Heart left ventricle (tissue), 13 donors: ENCODE measurements at regions not wholly inside any gene's neighbourhood (a gene's known extent, or its start where the extent isn't known, plus 50 kb on each side); places are given as distances from the start of the nearest gene placed in this dataset.

Experiments
- CTCF ChIP-seq, 12 donors: fragments of 200-600 bp; sonication (generic) in 4 of 12; IDR thresholded peaks; one replicate each; pipeline versions ENCODE4 v1.5.0 to v1.8.0; 2018 to 2022; ENCODE audit warnings: antibody characterized with exemption in 12 of 12, mild to moderate bottlenecking in 5 of 12
- POLR2A ChIP-seq, 2 donors: fragments of 450-650 bp; IDR thresholded peaks; one replicate each; pipeline ENCODE4 v1.6.1; 2017; ENCODE audit warnings: antibody characterized with exemption in 2 of 2, mild to moderate bottlenecking in 2 of 2, moderate library complexity in 2 of 2
- donor health status: ischemic (EF 13 %, LVEDD 7.1; RV severe dilation, severe dysfunction).
- donor health status: DM: no; HTN: yes; CAD: no.
- donor health status: DM: no; HTN: no; CAD: no.
- donor health status: ischemic (EF 25% LVEDD 6.9; RV normal size, moderate dysfunction).
- donor health status: ischemic (EF 25% LVEDD 5.7; RV mildly dilated, moderate dysfunction).
- donor health status: ischemic (EF 35%, LVEDD 5.7; RV mildly dilated, moderate dysfunction).
- donor health status: nonischemic (EF 11% LVEDD 7.7; RV severe dilation, severe dysfunction).
- donor health status: DM: yes; HTN: yes; CAD: no.
- donor health status: PGD.
- donor health status: ischemic (EF 29% LVEDD 5.4; RV normal size, mild dysfunction).
- donor health status: nonischemic (EF 23%, LVEDD 6.1; RV moderate dilation, normal function).

DNA sequence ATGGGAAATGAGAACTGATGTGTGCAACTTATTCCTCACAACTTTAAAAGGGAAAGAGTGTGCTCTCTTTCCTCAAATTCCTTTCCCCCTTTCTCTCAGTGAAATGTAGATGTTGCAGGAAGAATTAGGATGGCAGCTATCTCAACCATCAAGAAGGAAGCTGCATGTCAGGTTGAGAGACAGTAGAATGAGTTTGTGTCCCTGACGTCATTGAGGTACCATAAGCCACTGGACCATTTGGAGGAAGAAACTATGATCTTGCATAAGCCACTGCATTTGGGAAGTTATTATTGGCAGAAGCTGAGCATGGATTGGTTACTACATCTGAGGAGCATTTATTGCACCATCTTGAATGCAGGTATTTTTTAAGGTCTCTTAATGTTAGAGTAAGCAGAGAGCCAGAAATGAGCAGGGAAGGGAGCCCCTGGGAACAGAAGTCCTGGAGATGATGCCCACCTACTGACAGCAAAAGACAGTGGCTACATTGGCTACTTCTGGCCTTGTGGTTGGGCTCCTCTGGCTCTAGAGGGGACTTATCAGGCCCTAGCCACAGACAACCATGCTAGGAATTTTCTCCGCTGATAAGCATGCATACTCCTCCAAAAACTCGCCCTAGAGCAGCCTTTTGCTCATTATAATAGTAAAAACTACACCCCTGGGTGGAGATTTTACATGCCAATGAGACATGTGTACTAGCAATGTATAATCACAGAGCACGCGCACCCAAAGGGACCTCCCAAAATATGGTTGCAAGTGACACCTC, 249.0 kb upstream of the SALL1 start:
- TF ChIP-seq CTCF (IDR thresholded peaks at IDR 0.05) (no peak), POLR2A (IDR thresholded peaks at IDR 0.05) (no peak)
